PC-3 (cell line): ENCODE measurements at regions not wholly inside any gene's neighbourhood (a gene's known extent, or its start where the extent isn't known, plus 50 kb on each side); places are given as distances from the start of the nearest gene placed in this dataset.

Experiments used
- ATAC-seq: fragments of 200-7000 bp; cut with Tn5 transposase; 2 replicates; pipeline ENCODE4 v1.9.1; 2020; ENCODE audit warnings: mild to moderate bottlenecking, moderate library complexity
- BruUV-seq: library from RNA; stranded (reverse); fragments of 400-500 nt; replicated peaks from 2 replicates; lab custom pipeline; 2021; lab: Mats Ljungman, UMichigan
- CTCF ChIA-PET: fragments of 300-600 bp; sonication (Branson Sonifier 250); formaldehyde crosslinking; loops from one replicate; lab custom pipeline; 2022; ENCODE audit warnings: antibody characterized with exemption; lab: Charles Lee
- POLR2A ChIA-PET: fragments of 300-600 bp; sonication (Branson Sonifier 250); formaldehyde crosslinking; loops from one replicate; lab custom pipeline; 2022; ENCODE audit warnings: antibody characterized with exemption; ENCODE audit not compliant: unreplicated experiment; lab: Charles Lee
- DNase-seq: peaks from one replicate; pipeline ENCODE4 v3.0.0-alpha.2; 2015
- H2AFZ ChIP-seq: fragments of 300-600 bp; sonication (generic); 2 replicates; pipeline ENCODE4 v1.6.0; 2016; ENCODE audit warnings: antibody characterized with exemption, low read length
- H3F3A ChIP-seq: fragments of 300-600 bp; sonication (generic); one replicate; pipeline ENCODE4 v1.6.0; 2017; ENCODE audit warnings: antibody characterized with exemption, low read length, control low read depth, mild to moderate bottlenecking; ENCODE audit not compliant: unreplicated experiment
- H3K27ac ChIP-seq: fragments of 300-600 bp; sonication (generic); 2 replicates; pipeline ENCODE4 v1.5.1; 2016; ENCODE audit warnings: mild to moderate bottlenecking, low read length
- H3K27me3 ChIP-seq: fragments of 300-600 bp; sonication (generic); 2 replicates; pipeline ENCODE4 v1.6.1; 2016; ENCODE audit warnings: low read length, mixed read lengths
- H3K36me3 ChIP-seq: fragments of 300-600 bp; sonication (generic); 2 replicates; pipeline ENCODE4 v1.6.1; 2016; ENCODE audit warnings: low read depth, mixed run types, low read length, mixed read lengths
- H3K4me1 ChIP-seq: fragments of 300-600 bp; sonication (generic); 2 replicates; pipeline ENCODE4 v1.5.1; 2016; ENCODE audit warnings: low read length; ENCODE audit not compliant: insufficient read depth
- H3K4me2 ChIP-seq: fragments of 300-600 bp; sonication (generic); 2 replicates; pipeline ENCODE4 v1.6.0; 2016; ENCODE audit warnings: low read length
- H3K4me3 ChIP-seq: fragments of 300-600 bp; sonication (generic); 2 replicates; pipeline ENCODE4 v1.5.1; 2016; ENCODE audit warnings: mild to moderate bottlenecking, low read length, mixed read lengths
- H3K79me2 ChIP-seq: fragments of 300-600 bp; sonication (generic); 2 replicates; pipeline ENCODE4 v1.6.1; 2017; ENCODE audit warnings: low read length, mixed read lengths
- H3K9ac ChIP-seq: fragments of 300-600 bp; sonication (generic); 2 replicates; pipeline ENCODE4 v1.6.0; 2016; ENCODE audit warnings: mild to moderate bottlenecking, low read length
- H3K9me2 ChIP-seq: fragments of 300-600 bp; sonication (generic); replicated peaks from 2 replicates; pipeline ENCODE4 v1.6.1; 2016; ENCODE audit warnings: mixed run types, low read length, mixed read lengths
- H3K9me3 ChIP-seq: fragments of 300-600 bp; sonication (generic); 2 replicates; pipeline ENCODE4 v1.6.1; 2016; ENCODE audit warnings: low read length, mixed read lengths
- H4K20me1 ChIP-seq: fragments of 300-600 bp; sonication (generic); 2 replicates; pipeline ENCODE4 v1.6.1; 2016; ENCODE audit warnings: low read length, mixed read lengths
- CTCF ChIP-seq: fragments of 300-600 bp; sonication (generic); conservative IDR thresholded peaks from 2 replicates; pipeline ENCODE4 v1.5.1; 2017; ENCODE audit warnings: antibody characterized with exemption, low read depth, mild to moderate bottlenecking, low read length
- EZH2 ChIP-seq: fragments of 300-600 bp; sonication (generic); IDR thresholded peaks from one replicate; pipeline ENCODE4 v1.6.1; 2017; ENCODE audit warnings: antibody characterized with exemption, mild to moderate bottlenecking, low read length; ENCODE audit not compliant: unreplicated experiment
- EZH2phosphoT487 ChIP-seq: fragments of 300-600 bp; sonication (generic); IDR thresholded peaks from 2 replicates; pipeline ENCODE4 v1.6.1; 2018; ENCODE audit warnings: mild to moderate bottlenecking, antibody characterized with exemption, low read length, borderline replicate concordance
- intact Hi-C: fragments of 100-400 bp; cut with micrococcal nuclease; formaldehyde crosslinking; loops from 2 replicates; pipeline ENCODE4 v1.9.0; 2023

GRCh38 chr1:194710671-194711070 is 1524.3 kb upstream of the B3GALT2 start:
- Histone ChIP-seq H3K4me2 (no peak overlapping the region), H3F3A (no peaks in the 10 kb centered on the region), H3K4me1 (no peaks in the 10 kb centered on the region), H3K4me3 (no peak overlapping the region), H3K27ac (no peak overlapping the region), H3K9me2 (no peaks in the 10 kb centered on the region), H3K9me3 (no peaks in the 10 kb centered on the region), H3K36me3 (no peaks in the 10 kb centered on the region), H4K20me1 (no peaks in the 10 kb centered on the region), H3K9ac (no peak overlapping the region), H3K27me3 (no peaks in the 10 kb centered on the region), H3K79me2 (no peaks in the 10 kb centered on the region), H2AFZ (no peak overlapping the region)
- TF ChIP-seq EZH2 = no peak
- no peak for TF ChIP-seq CTCF
- TF ChIP-seq EZH2phosphoT487 = no peak
- no TSS peak for BruUV-seq
- ChIA-PET CTCF (no interaction called here), POLR2A (interaction anchor here (0.6 kb wide), 1 partner anchor 52 kb away, joined by 3 read pairs; no protein-coding TSS in a partner anchor)
- DNase-seq (no peak), ATAC-seq (no peak)
- intact Hi-C loops = no loop called here

GRCh38 chr1:194709439-194709838 is 1523.0 kb upstream of the B3GALT2 start:
- Histone ChIP-seq H3K9ac (no peak overlapping the region), H3K4me3 (no peak overlapping the region), H3K4me1 (no peaks in the 10 kb centered on the region), H3K27me3 (no peaks in the 10 kb centered on the region), H3K9me3 (no peaks in the 10 kb centered on the region), H3K36me3 (no peaks in the 10 kb centered on the region), H3K4me2 (no peak overlapping the region), H3K79me2 (no peaks in the 10 kb centered on the region), H4K20me1 (no peaks in the 10 kb centered on the region), H3K9me2 (no peaks in the 10 kb centered on the region), H2AFZ (no peak overlapping the region), H3F3A (no peaks in the 10 kb centered on the region), H3K27ac (no peak overlapping the region)
- no peak for TF ChIP-seq EZH2phosphoT487
- no peak for TF ChIP-seq EZH2
- no peak for TF ChIP-seq CTCF
- DNase-seq = no peak
- POLR2A ChIA-PET = no interaction called here
- CTCF ChIA-PET = no interaction called here
- no TSS peak for BruUV-seq
- no peak for ATAC-seq
- intact Hi-C loops = no loop called here

- no peak overlapping the region for H3K4me2 ChIP-seq
- H3F3A ChIP-seq = no peaks in the 10 kb centered on the region
- POLR2A ChIA-PET = no interaction called here
- no peak overlapping the region for H2AFZ ChIP-seq
- no peak for DNase-seq
- H3K4me1 ChIP-seq = no peaks in the 10 kb centered on the region
- intact Hi-C loops = no loop called here
- H3K9ac ChIP-seq = no peak overlapping the region
- H4K20me1 ChIP-seq = no peaks in the 10 kb centered on the region
- no peak for ATAC-seq
- no peaks in the 10 kb centered on the region for H3K9me3 ChIP-seq
- CTCF ChIA-PET = no interaction called here
- no peaks in the 10 kb centered on the region for H3K9me2 ChIP-seq
- TF ChIP-seq EZH2 (no peak), CTCF (no peak), EZH2phosphoT487 (no peak)
- no peaks in the 10 kb centered on the region for H3K27me3 ChIP-seq
- H3K79me2 ChIP-seq = no peaks in the 10 kb centered on the region
- BruUV-seq = no TSS peak
- no peaks in the 10 kb centered on the region for H3K36me3 ChIP-seq
- H3K4me3 ChIP-seq = no peak overlapping the region
- H3K27ac ChIP-seq = no peak overlapping the region
Measured at GRCh38 chr1:194707074-194707473, 1520.7 kb upstream of the B3GALT2 start.
